ENCODE measurements at regions not wholly inside any gene's neighbourhood (a gene's known extent, or its start where the extent isn't known, plus 50 kb on each side); places are given as distances from the start of the nearest gene placed in this dataset.

DNA sequence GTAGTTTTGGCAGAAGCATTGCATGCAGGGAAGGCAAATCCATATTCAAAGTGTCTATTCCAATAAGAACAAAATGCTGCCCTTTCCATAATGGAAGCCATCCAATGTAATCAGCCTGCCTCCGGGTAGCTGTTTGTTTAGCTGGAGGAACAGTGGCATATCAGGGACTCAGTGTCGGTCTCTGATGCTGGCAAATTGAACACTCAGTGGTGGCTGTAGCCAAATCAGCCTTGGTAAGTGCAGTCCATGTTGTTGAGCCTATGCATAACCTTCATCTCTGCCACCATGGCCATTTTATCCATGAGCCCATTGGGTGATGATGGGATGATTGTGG is 147.8 kb upstream of the MAX start:
- no peak for DNase-seq (ENCODE audit: low spot score)

DNA sequence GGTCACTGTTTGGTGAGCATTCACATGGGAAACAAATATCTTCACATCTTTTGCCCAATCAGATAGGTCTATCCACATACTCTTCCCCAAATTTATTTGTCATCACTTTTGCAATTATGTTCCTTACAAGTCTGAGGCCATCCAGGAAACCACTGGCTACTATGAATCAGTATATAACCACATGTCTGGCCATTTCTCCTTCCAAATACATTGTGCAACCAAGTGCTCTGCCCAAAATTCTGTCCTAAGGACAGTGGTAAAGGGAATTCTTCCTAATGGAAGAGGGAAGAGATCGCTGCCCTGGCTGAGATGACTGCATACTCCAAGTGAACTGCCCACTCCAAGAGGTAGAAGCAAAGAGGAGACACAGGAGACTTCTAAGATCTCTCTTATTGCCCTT is 148.9 kb upstream of the MAX start:
- DNase-seq (ENCODE audit: low spot score) = no peak

DNA sequence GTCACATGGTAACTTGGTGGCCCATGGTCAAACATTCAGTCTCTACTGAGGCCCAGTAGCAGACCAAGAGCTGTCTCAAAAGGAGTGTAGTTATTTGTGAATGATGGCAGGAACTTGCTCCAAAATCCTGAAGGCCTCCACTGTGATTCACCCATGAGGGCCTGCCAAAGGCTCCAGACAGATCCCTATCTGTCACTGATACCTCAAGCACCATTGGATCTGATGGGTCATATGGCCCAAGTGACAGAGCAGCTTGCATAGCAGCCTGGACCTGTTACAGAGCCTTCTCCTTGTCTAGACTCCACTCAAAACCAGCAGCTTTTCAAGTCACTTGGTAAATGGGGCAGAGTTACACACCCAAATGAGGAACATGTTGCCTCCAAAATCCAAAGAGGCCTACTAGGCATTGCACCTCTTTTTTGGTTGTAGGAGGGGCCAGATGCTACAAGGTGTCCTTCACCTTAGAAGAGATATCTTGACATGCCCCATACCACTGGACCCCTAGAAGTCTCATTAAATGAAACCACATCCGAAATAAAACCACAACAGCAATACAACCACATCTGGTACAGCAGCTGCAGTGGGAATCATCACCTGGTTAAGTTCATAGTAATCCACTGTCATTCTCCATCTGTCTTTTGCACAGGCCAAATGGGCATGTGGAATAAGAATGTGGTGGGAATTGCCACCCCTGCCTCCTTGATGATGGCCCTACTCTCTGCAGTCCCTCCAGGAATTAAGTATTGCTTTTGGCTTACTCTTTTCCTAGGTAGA is 150.4 kb upstream of the MAX start:
- DNase-seq (ENCODE audit: low spot score) = no peak

DNA sequence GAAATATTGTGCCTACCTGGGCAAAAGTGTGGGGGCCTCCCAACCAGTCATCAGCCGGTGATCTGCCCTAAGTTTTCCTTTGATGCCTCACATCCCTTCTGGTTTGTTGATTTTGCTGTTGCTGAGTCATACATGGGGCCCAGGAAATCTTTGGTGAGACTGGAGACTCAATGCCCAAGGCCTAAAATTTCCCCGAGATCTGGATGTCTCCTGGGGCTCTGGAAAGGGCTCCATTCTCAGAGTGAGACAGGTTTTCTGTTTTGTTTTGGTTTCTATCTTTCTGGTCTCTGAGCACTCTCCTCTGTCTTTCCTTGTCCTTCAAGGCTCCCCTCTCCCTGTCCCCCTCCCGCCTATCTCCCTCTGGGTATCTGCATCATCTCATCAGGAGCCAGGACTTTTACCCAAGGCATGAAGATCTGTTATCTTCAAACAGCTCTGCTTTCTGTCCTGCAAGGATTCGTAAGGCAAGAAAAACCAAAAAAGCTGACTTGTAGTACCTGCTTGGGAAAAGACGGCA is 152.8 kb upstream of the MAX start:
- no peak for DNase-seq (ENCODE audit: low spot score)

DNA sequence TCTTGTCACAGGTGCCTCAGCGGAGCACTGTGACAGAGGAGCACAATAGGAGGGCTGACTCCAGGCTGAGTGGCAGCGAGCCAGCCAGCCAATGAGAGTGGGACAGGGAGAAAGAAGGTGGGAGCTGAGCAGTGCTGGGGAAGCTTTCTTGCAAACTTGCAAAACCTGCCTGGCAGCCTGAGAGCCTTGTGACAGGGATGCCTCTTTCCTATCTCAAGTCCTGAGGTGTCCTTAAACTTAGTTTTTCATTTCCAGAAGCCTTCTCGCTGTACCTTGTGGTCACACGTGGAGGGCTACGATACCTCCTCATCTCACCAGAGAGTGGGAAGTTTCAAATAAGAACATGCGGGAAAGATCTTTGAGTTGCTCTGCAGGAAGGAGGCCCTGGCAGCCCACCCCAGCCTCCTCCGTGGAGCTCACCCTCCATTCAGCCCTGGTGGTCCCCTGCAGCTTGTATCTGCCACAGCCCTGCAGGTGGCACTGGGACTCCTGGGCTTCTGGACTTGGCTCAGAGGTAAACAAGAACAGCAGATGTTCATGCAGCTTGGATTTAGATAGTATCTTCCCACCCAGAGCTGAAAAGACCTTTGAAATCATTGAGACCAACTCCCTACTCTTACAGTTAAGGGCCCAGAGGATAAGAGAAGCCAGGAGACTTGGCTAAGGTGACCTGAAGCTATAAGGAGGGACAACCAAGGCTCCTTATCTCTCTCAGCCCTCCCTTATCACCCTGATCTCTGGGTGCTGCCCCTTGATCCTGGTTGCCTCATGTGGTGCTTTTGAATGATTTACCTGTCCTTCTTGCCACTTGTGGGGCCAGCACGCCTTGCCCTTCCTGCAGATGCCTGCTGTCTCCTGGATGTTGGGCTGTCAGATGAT is 153.5 kb upstream of the MAX start:
- DNase-seq (ENCODE audit: low spot score) = no peak

DNA sequence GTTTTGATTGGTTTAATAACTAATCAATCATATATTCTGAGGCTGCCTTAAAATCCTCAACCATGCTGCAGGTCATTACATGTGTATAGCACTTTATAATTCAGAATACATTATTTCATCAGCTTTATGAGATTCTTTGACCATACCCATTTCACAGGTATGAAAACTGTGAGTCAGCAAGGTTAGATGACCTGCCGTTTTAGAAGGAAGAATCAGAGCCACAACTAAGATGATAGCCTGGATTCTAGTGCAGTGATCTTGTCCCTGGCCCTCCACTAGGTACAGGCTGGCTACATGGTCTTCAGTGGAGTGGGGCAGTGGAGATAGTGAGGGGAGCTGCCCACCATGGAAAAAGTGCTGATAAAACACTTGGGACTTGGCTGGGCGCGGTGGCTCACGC is 154.4 kb upstream of the MAX start:
- no peak for DNase-seq (ENCODE audit: low spot score)

DNA sequence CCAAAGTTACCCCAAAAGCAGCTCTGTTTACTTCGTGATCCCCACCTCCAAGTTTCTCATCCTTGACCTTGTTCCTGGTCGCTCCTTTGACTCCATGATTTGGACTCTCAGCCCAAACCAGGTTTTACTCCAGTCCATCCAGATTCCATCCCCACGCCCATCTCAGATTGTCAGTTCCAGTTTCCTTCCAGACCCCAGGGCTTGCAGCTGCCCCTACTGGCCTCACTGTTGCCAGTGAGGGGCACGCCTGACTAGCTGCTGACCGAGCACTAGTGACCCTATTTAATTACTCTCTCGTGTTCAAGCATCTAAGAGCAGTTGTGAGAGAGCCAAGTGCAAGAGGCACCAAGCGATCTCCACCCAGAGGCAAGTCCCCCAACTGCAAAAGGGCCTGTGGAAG is 155.1 kb upstream of the FUT8 start:
- no peak for DNase-seq (ENCODE audit: low spot score)

DNA sequence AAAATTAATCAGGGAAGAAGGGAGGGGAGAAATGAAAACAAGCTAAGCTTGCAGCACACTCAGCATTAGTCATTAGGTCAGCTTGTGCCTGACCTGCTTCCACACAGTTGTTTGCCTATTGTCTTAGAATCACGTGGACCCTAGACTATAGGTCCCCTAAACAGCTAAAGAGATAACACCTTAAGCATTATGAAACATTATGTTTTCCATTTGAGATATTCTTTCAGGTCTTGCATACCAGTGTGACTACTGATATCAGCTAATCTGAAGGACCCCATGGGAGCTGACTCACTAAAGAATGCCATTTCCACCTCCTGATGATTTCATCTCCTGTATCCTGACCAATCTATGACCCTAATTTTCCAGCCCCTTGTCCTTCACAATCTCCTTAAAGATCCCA is 154.1 kb upstream of the FUT8 start:
- no peak for DNase-seq (ENCODE audit: low spot score)

DNA sequence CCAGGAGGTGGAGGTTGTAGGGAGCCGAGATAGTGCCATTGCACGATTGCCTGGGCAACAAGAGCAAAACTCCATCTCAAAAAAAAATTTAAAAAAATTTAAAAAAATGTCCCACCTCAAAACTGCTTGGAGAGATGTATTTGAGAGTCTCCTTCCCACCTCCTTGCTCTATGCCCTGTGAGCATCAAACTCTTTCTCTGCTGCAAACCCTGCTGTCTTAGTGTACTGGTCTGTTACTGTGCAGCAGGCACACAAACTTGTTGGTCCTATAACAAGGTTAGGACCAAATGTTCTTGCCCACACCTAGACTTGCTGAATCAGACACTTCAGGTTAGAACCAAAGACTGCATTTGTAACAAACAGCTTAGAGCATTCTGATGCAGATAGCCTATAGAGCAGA is 153.5 kb upstream of the FUT8 start:
- DNase-seq (ENCODE audit: low spot score) = no peak

DNA sequence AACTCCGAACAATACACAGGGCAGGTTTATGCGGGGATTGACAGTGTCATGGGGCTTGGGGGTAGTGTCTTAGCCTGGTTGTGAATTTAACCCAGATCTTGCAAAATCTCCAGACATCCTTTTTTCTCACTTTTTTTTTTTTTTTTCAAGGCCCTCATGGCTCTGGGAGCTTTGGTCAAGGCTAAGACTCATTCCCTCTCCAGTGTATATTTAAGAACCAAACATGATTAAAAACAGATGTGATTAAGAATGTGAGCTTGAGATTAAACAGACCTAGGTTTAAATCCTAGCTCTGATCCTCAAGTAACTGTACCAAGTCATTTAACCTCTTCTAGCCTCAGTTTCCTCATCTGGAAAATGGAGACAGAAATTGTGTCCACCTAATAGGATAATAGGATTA is 151.7 kb upstream of the FUT8 start:
- DNase-seq (ENCODE audit: low spot score) = no peak

DNA sequence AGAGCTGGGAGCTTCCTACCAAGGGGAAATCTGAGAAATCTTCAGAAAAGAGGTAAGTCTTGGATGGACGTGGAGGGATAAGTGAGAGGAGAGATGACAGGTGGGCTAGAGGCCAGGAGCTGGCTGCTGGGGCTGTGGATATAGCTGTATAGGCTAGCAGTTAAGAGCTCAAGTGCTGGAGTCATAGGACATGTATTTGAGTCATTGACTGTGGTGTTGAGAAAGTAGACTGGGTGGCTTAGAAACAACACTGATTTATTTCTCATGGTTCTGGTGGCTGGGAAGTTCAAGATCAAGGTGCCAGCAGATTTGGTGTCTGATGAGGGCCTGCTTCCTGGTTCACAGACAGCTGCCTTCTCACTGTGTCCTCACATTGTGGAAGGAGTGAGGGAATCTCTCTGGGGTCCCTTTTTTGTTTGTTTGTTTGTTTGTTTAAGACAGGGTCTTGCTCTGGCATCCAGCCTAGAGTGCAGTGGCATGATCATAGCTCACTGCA is 151.1 kb upstream of the FUT8 start:
- DNase-seq (ENCODE audit: low spot score) = no peak

DNA sequence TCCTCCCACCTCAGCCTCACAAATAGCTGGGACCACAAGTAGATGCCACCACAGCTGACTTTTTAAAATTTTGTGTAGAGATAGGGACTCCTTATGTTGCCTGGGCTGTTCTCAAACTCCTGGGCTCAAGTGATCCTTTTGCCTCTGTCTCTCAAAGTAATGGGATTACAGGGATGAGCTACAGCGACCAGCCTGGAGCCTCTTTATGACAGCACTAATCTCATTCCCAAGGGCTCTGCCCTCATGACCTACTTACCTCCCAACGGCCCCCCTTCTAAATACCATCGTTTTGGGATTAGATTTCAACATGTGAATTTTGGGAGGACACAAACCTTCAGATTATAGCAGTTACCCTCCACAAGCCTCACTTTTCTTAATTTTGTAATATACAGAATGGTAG is 150.6 kb upstream of the FUT8 start:
- no peak for DNase-seq (ENCODE audit: low spot score)

DNA sequence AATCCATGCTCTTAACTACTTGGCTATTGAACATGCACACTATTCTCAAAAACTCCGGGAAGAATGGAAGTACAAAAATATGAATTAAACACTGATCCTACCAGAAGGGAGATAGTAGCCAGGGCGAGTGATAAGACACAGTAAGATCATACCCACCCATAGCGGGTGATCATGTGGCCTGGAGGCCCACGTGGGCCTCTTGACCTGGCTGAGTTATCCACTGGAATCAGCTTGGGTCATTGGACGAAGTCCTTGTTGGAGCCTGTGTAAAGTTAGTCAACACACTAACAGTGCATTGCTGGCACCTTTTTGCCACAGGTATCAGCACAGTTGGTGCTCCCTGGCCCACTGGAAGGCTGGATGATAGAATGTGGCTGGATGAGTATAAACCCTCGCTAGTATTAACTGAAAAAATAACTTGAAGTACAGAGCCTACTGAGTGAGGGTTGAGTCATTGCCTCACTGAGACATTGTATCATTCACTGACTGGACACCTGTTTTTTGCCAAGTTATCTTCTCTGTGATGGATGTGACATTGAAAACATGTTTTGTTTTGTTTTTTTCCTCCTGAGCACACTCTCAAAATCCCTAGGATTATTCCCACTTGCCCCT is 149.2 kb upstream of the FUT8 start:
- no peak for DNase-seq (ENCODE audit: low spot score)

DNA sequence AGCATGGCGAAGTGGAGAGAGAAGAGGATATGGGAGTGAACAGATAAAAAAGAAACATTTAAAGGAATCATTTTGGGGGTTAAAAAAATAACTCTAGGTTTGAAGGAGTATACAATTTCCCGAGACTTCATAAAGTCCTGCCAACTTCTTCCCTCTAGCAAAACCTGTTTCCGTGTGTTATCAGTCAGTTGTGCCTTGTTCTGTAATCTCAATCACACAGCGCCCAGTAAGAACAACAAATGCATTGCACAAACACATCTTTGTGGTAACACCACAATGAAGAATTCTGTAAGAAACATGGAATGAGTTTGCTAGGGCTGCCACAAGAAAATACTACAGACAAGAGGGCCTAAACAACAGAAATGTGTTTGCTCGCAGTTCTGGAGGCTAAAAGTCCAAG is 144.7 kb upstream of the FUT8 start:
- no peak for DNase-seq (ENCODE audit: low spot score)

DNA sequence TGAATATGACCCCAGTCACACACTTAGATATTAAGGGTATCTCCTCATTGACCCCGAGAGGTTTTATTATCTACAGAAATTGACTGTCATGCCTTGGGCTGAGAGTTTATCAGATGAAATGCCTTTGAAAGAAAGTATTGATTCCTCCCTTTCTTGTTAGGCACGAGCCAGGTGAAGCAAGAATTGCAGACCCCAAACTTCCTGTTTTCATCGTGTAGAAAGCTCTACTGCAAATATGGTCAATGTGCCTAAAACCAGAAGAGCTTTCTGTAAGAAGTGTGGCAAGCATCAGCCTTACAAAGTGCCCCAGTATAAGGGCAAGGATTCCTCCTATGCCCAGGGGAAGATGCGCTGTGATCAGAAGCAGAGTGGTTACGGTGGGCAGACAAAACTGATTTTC is 143.9 kb upstream of the FUT8 start:
- no peak for DNase-seq (ENCODE audit: low spot score)

DNA sequence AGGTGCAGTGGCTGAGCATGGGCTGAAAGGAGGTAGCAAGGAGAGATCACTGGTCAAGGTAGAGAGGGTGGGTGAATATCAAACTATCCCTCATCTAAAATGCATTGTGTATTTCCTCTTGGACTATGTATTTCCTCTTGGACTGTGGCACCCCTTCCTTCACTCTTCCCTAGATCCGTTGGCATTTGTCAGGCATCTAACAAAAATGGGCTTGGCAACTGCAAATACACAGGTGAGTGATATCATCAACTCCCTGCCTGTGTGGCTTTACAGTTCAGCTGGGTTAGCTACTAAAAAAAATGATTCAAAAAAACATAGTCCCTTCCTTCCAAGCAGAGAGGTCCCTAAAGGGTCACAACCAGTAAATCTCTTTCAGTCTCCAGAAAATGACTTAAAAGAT is 142.8 kb upstream of the FUT8 start:
- no peak for DNase-seq (ENCODE audit: low spot score)

DNA sequence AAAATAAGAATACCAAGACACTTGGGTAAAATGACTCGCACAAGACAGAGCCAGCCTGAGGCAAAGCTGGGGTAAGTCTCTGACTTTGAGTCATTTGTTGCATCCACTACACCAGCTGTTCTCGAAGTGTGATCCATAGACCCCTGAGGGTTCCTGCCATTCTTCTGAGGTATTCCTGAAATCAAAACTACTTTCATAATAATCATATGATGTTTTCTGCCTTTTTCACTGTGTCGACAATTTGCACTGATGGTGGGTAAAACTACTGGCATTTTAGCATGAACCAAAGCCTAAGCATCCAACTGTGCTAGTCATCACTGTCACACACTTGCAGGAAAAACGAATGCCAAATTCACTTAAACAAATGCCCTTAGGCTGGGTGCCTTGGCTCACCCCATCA is 135.5 kb upstream of the FUT8 start:
- DNase-seq (ENCODE audit: low spot score) = no peak

DNA sequence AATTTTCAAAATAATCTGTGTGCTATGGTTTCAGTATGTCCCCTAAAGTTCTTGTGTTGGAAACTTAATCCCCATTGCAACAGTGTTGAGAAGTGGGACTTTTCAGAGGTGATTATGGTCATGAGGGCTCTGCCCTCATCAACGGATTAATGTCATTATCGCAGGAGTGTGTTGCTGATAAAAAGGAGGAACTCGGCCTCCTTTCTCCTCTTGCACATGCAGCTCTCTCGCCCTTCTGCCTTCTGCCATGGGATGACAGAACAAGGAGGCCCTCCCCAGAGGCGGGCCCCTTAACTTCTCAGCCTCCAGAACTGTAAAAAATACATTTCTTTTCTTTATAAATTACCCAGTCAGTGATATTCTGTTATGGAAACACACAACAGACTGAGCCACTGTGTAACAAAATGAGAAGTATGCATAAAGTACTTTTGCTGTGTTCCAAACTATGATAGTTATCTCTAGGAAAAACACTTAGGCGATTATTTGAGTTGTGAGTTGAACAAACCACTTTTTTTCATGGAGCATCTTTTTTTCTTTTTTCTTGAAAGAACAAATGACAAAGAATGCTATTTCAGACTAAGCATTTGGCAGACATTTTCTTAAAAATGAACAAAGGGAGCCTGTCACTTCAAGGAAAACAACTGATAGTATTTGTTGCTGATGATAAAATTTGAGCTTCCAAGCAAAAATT is 134.8 kb upstream of the FUT8 start:
- no peak for DNase-seq (ENCODE audit: low spot score)

DNA sequence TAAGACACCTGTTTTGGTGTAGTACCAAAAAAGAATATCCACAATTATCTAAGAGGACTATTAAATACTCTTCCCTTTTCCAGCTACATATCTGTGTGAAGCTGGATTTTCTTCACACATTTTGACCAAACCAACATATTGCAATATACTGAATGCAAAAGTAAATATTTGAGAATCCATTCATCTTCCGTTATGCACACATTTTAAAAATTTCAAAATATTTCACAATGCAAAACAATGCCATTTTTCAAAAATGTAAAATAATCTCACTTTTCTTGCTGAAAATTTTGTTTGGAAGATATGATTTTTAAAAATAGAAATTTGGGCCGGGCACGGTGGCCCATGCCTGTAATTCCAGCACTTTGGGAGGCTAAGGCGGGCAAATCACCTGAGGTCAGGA is 133.9 kb upstream of the FUT8 start:
- no peak for DNase-seq (ENCODE audit: low spot score)

DNA sequence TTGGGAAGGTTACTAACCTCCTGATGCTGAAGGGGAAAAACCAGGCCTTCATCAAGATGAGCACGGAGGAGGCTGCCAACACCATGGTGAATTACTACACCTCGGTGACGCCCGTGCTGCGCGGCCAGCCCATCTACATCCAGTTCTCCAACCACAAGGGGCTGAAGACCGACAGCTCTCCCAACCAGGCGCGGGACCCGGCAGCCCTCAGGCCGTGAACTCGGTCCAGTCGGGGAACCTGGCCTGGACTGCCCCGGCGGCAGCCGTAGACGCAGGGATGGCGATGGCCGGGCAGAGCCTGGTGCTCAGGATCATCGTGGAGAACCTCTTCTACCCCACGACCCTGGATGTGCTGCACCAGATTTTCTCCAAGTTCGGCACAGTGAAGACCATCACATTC is 133.0 kb upstream of the FUT8 start:
- no peak for DNase-seq (ENCODE audit: low spot score)

DNA sequence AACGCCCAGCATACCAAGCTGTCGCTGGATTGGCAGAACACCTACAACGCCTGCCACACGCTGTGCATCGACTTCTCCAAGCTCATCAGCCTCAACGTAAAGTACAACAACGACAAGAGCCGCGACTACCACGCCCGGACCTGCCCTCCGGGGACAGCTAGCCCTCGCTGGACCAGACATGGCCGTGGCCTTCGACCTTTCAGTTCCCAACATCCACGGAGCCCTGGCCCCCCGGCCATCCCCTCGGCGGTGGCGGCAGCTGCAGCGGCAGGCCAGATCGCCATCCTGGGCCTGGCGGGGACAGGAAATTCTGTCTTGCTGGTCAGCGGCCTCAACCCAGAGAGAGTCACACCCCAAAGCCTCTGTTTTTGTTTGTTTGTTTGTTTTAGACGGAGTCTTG is 132.6 kb upstream of the FUT8 start:
- no peak for DNase-seq (ENCODE audit: low spot score)

DNA sequence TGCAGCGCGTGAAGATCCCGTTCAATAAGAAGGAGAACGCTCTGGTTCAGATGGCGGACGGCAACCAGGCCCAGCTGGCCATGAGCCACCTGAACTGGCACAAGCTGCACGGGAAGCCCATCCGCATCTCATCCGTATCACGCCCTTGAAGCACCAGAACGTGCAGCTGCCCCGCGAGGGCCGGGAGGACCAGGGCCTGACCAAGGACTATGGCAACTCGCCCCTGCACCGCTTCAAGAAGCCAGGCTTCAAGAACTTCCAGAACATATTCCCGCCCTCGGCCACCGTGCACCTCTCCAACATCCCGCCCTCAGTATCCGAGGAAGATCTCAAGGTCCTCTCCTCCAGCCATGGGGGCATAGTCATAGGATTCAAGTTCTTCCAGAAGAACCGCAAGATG is 131.9 kb upstream of the FUT8 start:
- DNase-seq (ENCODE audit: low spot score) = no peak
